ENCODE measurements at regions not wholly inside any gene's neighbourhood (a gene's known extent, or its start where the extent isn't known, plus 50 kb on each side); places are given as distances from the start of the nearest gene placed in this dataset.

GRCh38 chr2:215651412-215651811 is 215.5 kb upstream of the FN1 start:
- no peaks in the 10 kb centered on the region for H3K36me3 ChIP-seq
- H3K27me3 ChIP-seq = peaks cover 12% of the 10 kb centered on the region
- H3K4me1 ChIP-seq (ENCODE audit: control insufficient read depth in 1 of 2, insufficient read depth in 1 of 2, low read depth in 1 of 2, low read length in 1 of 2) = no peaks in the 10 kb centered on the region
- H3K27ac ChIP-seq = no peak overlapping the region
- H3K9me3 ChIP-seq = no peaks in the 10 kb centered on the region
- no peak overlapping the region for H3K4me3 ChIP-seq (ENCODE audit: low read depth in 1 of 2, low read length in 1 of 2)
- TF ChIP-seq CTCF (IDR thresholded peaks at IDR 0.05) = no peak

GRCh38 chr2:215644233-215644897 is 208.5 kb upstream of the FN1 start:
- Histone ChIP-seq H3K36me3 (no peaks in the 10 kb centered on the region), H3K27ac (no peak overlapping the region), H3K4me3 (ENCODE audit: low read depth in 1 of 2, low read length in 1 of 2) (no peak overlapping the region), H3K4me1 (ENCODE audit: control insufficient read depth in 1 of 2, insufficient read depth in 1 of 2, low read depth in 1 of 2, low read length in 1 of 2) (no peaks in the 10 kb centered on the region), H3K27me3 (no peaks in the 10 kb centered on the region), H3K9me3 (no peaks in the 10 kb centered on the region)
- no peak for TF ChIP-seq CTCF (IDR thresholded peaks at IDR 0.05)

- Histone ChIP-seq H3K4me3 (ENCODE audit: low read depth in 1 of 2, low read length in 1 of 2) (no peak overlapping the region), H3K27me3 (no peaks in the 10 kb centered on the region), H3K27ac (no peak overlapping the region), H3K36me3 (no peaks in the 10 kb centered on the region), H3K4me1 (ENCODE audit: control insufficient read depth in 1 of 2, insufficient read depth in 1 of 2, low read depth in 1 of 2, low read length in 1 of 2) (no peaks in the 10 kb centered on the region), H3K9me3 (peaks cover 7% of the 10 kb centered on the region)
- no peak for TF ChIP-seq CTCF (IDR thresholded peaks at IDR 0.05)
Observed at GRCh38 chr2:215638687-215639086, 202.8 kb upstream of the FN1 start.

GRCh38 chr2:215637651-215638050 is 201.8 kb upstream of the FN1 start:
- peaks cover 7% of the 10 kb centered on the region for H3K9me3 ChIP-seq
- H3K27ac ChIP-seq = no peak overlapping the region
- H3K4me3 ChIP-seq (ENCODE audit: low read depth in 1 of 2, low read length in 1 of 2) = no peak overlapping the region
- no peaks in the 10 kb centered on the region for H3K4me1 ChIP-seq (ENCODE audit: control insufficient read depth in 1 of 2, insufficient read depth in 1 of 2, low read depth in 1 of 2, low read length in 1 of 2)
- no peaks in the 10 kb centered on the region for H3K36me3 ChIP-seq
- TF ChIP-seq CTCF (IDR thresholded peaks at IDR 0.05) = no peak
- H3K27me3 ChIP-seq = no peaks in the 10 kb centered on the region

GRCh38 chr2:215636816-215637215 is 200.9 kb upstream of the FN1 start:
- no peaks in the 10 kb centered on the region for H3K36me3 ChIP-seq
- H3K9me3 ChIP-seq = peaks cover 7% of the 10 kb centered on the region
- no peak overlapping the region for H3K27ac ChIP-seq

More at GRCh38 chr2:215636816-215637215, 200.9 kb upstream of the FN1 start:
- Histone ChIP-seq H3K4me1 (ENCODE audit: control insufficient read depth in 1 of 2, insufficient read depth in 1 of 2, low read depth in 1 of 2, low read length in 1 of 2) (no peaks in the 10 kb centered on the region), H3K27me3 (no peaks in the 10 kb centered on the region), H3K4me3 (ENCODE audit: low read depth in 1 of 2, low read length in 1 of 2) (no peak overlapping the region)
- TF ChIP-seq CTCF (IDR thresholded peaks at IDR 0.05) = no peak
